LNCaP clone FGC (cell line): ENCODE measurements at regions not wholly inside any gene's neighbourhood (a gene's known extent, or its start where the extent isn't known, plus 50 kb on each side); places are given as distances from the start of the nearest gene placed in this dataset.
A peak's percentile ranks its signal among the peaks of the same experiment; 100 is the strongest.

ENCODE experiments used
- DNase-seq: peaks from one replicate; pipeline ENCODE4 v3.0.0-alpha.2; 2011; ENCODE audit warnings: low read depth
- H3K4me3 ChIP-seq: 2 replicates; pipeline ENCODE4 v1.5.1; 2011; ENCODE audit warnings: mild to moderate bottlenecking, low read depth, low read length, control low read depth
- CTCF ChIP-seq: IDR thresholded peaks from 2 replicates; pipeline ENCODE4 v1.5.1; 2012; ENCODE audit warnings: mild to moderate bottlenecking; ENCODE audit not compliant: control insufficient read depth, insufficient read depth; ENCODE audit errors: extremely low read depth

- H3K4me3 ChIP-seq: no peak overlapping the region
- no peak for DNase-seq
- TF ChIP-seq CTCF: no peak
Measured at GRCh38 chr13:109693213-109693612, 93.2 kb downstream of the IRS2 start.

- no peak for TF ChIP-seq CTCF
- no peak for DNase-seq
- H3K4me3 ChIP-seq: no peak overlapping the region
Measured at GRCh38 chr13:109691689-109692088, 94.7 kb downstream of the IRS2 start.

DNA sequence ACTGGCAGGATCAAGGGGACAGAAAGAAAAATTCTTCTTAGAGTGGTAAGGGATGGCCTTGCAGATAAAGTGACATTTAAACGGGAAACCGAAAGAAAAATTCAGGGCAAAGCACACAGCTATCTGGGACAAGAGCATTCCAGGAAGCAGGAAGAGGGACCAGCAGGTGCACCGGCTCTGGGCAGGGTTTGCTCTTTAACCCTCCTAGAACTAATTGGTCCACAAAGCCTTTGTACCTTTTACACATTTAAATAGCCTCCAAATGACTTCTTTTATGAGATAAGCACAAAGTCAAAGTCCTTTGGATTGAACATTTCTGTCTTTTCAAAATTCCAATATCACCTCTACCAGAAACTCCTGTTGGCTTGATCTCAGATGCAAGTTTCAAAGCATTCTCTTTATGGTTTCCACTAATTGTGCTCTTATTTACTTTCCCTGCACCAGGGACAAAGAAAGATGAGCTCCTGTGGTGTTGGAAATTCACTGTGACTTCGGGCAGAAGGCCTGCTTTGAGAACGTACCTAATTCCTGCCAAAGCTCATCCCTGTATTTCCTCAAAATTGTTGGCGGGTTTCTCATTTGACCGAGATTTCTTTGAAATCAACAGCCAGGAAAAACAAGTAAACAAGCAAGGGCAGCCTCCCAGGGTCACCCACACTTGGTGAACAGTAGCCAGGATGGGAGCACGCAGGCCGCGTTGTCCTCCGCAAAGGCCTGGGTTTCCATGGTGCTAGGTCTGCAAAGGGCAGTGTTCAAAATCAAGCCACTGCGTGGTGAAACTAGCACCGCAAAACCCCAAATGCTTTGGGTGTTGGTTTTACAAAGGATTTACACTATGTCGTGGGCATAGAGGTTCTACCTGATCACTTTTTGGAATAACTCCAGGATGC lies 98.6 kb downstream of the IRS2 start:
- no peak for TF ChIP-seq CTCF
- DNase-seq: no peak
- H3K4me3 ChIP-seq: no peak overlapping the region

GRCh38 chr13:109685203-109685602 lies 101.2 kb downstream of the IRS2 start:
- peak overlapping the region; percentile 3; the same call in 1 of the 2 replicates for H3K4me3 ChIP-seq
- no peak for TF ChIP-seq CTCF
- no peak for DNase-seq

GRCh38 chr13:109684824-109685202 lies 101.6 kb downstream of the IRS2 start:
- TF ChIP-seq CTCF: no peak
- DNase-seq: peak; percentile 58

DNA sequence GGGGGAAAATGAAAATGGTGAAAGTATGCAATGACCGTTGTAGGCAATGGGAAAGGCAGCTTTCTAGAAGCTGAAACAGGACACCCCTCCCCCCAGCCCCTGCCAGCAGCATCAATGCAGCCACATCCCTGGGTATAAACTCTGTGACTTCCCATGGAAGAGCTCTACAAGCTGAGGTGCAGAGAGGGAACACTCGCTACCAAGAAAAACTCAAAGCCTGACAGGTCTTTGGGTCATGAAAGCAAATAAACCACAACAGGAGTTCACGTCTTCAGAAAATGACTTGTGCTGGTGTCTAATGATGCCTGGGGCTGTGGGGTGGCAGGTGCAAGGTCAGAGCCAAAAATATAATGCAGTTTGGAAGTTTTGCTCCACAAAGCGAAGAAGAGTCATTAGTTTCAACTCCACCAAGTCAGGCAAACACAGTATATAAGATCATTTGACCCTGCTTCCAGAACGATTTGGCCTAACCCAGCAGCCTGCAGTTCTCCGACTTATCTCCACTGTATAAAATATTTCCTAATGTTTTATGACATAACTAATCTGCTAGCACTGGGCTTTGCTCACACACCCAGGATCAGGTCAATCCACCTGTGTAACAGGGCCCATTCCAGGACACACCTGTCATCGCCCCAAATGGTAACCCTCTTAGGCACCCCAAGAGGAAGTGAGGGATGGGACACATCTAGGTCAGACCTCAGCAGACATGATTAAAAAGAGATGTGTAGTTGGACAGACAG lies 102.1 kb downstream of the IRS2 start:
- no peak for DNase-seq
- TF ChIP-seq CTCF: no peak
- no peak overlapping the region for H3K4me3 ChIP-seq

More at GRCh38 chr13:109684824-109685202, 101.6 kb downstream of the IRS2 start:
- H3K4me3 ChIP-seq: peak overlapping the region; percentile 3; the same call in 1 of the 2 replicates
